GM19468 (cell line): ENCODE measurements at regions not wholly inside any gene's neighbourhood (a gene's known extent, or its start where the extent isn't known, plus 50 kb on each side); places are given as distances from the start of the nearest gene placed in this dataset.

ENCODE experiments used
- ATAC-seq: cut with Tn5 transposase; IDR thresholded peaks from one replicate; pipeline ENCODE4 v1.9.1; 2021; ENCODE audit warnings: mild to moderate bottlenecking, moderate library complexity, moderate number of reproducible peaks; ENCODE audit not compliant: unreplicated experiment; ENCODE audit errors: extremely low read depth

DNA sequence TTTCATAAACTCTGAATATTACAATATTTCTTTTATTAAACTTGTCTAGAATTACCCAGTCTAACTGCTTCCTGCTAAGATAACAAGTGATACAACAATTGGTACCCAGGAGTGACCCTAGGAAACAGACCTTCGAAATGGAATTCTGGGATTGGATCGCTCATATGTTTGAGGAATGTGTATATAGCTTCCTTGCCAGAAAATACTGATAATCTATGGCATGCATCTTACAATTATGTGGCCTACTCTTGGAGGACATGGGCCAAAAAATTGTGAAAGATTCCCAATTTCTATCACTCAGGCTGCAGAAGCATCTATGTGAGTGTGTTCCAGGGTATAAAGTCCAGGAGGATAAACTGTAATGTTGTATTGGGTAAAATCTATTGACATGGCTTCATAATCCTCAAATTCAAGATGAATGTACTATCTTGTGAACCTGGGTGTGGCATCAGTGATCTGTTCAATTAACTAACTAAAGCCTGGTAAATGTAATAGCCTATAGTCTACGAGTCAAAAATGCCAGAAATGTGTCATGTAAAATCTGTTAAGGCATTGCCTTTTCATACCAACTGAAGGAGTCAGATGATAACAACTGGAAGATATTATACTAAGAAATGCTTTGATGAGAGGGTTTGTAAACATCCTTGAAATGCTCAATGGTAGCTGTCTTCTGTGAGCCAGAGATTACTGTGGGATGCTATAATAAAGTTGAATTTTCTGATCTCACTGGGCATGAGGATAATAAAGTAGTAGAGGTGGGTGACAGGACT, 1499.3 kb downstream of the PCDH7 start:
- ATAC-seq: no peak

DNA sequence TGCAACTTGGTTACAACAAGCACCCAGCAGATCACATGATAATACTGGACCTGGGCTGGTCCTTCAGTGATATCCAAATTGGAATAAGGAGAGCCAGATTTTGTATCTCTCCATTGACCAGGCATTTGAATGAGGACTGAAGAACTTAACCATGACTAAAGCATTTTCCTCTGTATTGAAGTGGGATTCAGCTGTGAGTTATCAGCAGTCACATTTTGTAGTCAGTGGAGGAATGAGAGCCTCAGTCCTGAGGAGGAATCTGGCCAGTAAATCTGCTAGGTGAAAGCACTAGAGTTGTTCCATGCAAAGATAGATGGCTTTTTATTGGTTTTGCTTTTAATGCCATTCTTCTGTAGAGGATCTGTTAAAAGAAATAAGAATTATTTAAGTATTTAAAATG, 1506.0 kb downstream of the PCDH7 start:
- ATAC-seq: no peak

DNA sequence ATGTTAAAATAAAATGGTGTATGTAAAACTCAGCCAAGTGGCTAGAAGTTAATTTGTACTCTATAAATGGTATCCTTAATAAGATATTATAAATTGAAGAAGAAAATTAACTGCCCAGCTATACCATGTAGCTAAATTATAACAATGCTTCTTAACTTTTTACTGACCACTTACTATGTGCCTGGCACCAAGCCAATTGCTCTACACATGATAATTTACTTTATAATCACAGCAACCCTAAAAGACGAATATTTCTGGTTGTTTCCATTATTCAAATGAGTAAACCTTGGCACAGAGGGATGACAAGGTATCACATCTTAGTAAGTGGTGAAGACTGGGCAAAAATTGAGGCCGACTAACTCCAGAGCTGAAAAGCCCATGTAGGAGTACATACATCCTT, 1506.6 kb downstream of the PCDH7 start:
- ATAC-seq: no peak

DNA sequence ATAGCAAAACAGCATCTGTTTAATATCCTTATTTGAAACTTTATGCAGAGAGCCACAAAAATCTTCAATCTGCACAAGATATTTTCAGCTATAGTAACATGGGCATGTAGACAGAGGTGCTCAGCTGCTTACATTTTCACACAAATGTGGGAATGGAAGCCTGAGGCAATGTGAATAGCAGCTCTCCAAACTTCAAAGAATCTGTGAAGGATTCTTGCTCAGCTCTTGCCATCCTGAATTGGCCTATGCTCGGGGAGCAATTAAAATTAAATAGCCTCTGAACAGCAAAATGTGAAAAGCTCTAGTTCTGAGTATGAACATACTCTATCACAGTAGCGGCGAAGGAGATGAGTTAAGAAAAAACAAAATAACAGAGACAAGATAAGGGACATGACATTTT, 1523.8 kb downstream of the PCDH7 start:
- ATAC-seq: no peak

DNA sequence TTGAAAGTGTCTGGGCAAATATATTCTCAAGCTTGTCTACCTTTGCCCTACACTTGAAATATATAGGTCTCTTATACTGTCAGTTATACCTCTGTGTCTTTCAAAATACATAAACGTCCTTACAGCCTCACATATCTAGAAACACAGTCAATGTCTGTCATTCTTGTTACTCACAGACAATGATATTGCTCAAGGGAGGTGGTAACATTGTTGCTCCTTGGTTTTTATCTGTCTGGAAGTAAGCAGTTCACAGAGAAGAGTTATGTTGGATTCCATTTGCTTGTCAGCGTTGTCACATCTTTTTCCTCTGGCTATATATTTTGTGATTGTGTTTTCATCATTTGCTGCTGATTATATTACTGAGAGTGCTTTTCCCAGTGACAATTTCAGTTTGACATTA, 1528.9 kb downstream of the PCDH7 start:
- no peak for ATAC-seq

DNA sequence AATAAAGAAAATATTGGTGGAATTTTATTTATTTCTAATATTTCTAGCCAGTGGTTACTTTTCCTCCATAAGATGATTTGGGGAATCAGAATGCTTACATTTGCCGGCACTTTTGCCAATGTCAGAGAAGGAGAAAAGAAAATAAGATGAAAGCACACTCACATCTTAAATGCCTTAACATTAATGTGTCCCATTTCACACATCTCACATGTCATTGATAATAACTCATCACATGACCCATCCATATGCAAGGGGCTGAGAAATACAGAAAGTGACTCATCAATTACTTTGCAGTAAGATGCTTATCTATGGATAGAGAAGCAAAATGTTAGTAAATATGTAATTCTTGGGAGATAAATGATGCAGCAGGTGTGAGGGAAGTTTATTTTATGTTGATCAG, 1531.0 kb downstream of the PCDH7 start:
- no peak for ATAC-seq

DNA sequence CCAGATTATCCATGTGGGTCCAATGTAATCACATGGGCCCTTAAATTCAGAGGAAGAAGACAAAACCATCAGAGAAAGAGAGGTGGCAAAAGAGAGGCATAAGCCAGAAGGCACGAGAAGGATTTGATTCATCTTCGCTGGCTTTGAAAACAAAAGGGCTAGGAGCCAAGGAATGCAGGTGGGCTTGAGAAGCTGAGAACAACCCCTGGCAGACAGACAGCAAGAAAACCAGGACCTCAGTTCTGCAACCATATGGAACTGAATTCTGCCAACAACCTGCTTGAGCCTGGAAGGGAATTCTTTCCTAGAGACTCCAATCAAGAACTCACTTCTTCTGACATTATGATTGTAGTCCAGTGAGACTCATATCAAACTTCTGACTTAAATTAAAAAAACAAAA, 1531.8 kb downstream of the PCDH7 start:
- ATAC-seq: no peak

DNA sequence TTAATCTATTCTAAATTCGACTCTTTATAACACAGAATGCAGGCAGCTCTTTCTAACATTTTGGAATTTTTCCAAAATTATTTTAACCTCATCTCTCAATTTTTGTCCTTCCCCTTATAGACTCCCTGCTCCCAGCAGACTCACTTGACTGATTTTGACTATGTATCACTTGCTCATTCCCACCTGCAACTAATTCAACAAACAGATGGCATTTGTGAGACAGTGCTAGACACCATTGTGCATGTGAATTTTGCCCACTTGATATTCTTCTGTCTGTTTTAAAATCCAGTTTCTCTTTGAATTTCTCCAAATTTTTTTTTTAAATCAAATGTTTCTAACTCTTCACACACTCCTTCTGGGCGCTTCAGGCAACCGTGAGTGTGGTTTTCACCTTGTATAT, 1534.0 kb downstream of the PCDH7 start:
- no peak for ATAC-seq

DNA sequence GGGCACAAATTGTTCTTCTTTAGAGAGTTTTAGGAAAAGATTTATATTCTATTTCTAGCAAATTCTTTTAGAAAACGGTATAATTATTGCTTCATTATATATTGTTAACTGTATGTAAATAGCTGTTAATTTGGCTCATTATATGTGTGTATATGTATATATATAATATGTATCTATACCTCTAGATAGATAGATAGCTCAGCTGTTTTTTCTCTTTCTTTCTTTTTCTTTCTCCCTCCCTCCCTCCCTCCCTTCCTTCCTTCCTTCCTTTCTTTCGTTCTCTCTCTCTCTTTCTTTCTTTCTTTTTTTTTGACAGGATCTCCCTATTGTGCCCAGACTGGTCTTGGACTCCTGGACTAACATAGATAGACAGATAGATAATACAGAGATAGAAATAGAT, 1538.8 kb downstream of the PCDH7 start:
- no peak for ATAC-seq

DNA sequence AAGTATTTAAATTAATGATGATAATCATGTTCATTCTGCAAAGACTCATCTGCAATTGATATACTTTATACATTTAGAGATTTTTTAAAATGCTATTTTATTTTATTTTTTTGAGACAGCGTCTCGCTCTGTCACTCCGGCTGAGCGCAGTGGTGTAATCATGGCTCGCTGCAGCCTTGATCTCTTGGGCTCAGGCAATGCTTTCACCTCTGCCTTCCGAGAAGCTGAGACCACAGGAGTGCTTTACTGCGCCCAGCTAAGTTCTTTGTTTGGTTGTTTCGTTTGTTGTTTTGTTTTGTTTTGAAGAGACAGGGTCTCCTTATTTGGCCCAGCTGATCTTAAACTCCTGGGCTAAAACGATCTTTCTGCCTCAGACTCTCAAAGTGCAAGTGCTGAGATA, 1541.0 kb downstream of the PCDH7 start:
- ATAC-seq: no peak

DNA sequence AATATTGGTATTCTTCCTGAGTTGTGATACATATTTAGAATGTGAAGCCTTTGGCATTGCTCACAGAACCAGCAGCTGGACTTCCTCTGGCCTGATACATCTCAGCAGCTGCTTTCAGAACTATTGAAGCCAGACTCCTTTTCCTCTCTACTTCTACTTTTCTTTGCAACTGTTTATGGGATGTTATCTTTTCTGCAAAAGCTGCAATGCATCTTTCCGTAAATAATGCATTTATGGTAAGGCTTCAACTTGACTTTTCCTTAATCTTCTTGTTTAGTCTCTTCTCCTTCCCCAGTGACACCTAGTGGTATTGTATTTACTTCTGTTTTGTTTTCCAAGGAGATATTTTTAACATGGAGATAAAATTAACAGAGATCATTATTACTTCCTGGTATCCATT, 1548.7 kb downstream of the PCDH7 start:
- ATAC-seq: no peak

DNA sequence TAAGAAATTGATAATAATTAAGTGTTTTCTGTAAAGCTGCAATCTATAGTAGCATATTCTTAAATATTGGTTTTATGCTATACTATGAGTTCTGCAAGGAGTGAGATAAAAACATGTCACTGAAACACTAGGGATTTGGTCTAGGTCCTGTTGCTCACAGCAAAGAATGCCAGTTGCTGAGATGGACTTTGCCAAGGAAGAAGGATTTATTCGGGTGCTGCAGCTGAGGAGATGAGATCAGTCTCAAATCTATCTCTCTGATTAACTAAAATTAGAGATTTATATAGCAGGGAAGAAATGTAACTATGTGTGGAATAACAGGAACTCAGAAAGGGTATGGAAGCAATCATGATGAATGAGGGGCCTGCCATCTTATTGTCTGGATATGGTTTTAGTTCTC, 1569.9 kb downstream of the PCDH7 start:
- ATAC-seq: no peak

DNA sequence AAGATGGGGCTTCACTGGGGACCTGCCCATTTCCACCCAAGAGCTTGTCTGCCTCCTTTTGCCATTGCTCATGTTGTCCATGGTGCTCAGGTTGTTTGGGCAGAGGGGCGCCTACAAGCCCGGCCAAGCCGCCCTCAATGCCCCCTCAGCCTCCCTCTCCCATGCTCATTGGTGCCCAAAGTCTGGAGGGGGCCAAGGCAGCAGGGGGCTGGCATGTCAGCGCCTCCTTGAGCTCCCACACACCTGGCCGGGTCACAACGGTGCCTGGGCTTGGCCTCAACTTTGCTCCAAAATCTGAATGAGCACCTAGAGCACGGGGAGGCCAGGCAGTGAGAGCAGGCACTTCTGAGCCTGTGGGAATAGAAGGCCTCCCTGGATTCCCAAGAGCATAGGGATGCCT, 1598.8 kb downstream of the PCDH7 start:
- no peak for ATAC-seq

DNA sequence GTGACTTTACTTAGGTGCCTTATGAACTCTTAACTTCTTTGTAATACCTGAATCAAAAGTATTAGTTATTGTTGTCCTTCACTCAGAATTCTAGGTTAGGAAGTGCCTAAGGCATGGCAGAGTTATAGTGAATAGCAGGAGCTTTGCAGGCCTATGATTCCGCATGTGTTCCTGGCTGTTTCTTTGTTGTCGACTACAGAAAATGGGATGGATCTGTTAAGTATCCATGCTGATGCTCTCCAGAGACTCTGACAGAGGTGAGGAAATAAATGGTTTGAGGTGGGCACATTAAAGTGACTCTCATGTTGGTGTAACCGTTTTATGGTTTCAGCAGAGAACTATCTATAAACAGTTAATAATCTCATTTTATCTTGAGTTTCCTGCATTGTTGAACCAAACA, 1601.3 kb downstream of the PCDH7 start:
- ATAC-seq: no peak

DNA sequence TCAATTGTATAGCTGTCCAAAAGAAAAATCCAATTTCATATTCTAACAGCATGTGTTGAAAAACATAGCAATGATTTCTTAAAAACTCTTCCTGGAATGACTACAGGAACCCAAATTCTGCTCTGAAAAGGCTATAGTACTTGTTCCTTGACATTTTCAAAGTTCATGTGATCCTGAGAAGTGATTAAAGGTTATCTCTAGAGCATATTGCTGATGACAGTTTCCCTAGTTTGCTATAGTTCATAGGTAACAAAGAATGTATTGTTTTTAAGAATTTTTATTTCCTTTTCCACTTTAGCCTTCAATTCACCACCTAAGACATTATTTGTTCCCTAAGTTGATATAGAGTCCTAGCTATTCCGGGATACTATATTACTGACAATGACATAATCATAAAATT, 1614.6 kb downstream of the PCDH7 start:
- no peak for ATAC-seq

DNA sequence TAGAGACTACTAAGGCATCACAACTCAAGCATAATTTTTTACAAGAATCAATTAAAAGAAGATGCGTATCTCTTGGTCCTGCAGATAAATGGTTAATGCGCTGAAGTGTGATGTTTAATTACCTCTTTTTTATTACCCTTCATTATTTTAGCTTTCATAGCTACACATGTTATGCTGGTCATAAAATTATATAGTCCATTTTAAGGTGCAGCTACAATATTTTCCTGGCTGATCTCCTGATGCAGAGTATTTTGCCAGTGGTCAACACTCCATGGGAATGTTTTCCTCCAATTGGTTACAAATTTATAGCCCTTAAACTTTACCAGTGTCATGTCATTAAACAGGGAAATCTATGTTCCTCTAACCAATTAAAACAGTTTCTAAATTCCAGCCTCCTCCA, 1617.2 kb downstream of the PCDH7 start:
- no peak for ATAC-seq

DNA sequence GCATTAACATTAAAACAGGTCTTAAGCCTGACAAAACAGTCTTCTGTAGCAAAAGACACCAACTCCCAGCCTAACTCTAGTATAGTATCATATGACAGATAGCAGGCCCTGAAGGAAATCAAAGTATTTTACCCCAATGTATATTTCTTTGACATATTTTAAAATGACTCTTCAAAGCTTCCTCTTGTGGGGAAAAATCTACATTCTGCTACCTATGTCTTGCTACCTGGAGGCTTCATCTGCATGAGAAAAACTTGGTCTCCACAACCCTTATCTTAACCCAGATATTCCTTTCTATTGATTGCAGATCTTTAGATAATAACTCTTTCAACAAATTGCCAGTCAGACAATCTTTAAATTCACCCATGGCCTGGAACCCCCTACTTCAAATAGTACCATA, 1620.4 kb downstream of the PCDH7 start:
- no peak for ATAC-seq

DNA sequence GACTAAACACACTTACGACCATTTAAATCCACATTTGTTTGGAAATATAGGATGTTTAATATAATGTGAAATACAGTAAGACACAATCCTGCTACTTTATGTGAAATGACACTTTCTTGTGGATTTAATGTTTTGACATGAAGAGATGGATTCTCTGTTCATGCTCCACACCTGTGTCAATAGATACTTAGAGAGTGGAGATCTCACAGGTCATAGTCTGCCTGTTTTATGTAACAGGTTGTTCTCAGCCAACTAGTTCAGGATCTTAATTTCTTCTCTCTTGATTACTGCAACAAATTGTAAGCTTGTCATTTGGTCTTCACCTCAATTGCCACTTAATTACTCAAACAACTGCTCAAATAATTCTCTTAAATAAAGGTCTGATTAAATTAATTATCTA, 1621.2 kb downstream of the PCDH7 start:
- no peak for ATAC-seq

DNA sequence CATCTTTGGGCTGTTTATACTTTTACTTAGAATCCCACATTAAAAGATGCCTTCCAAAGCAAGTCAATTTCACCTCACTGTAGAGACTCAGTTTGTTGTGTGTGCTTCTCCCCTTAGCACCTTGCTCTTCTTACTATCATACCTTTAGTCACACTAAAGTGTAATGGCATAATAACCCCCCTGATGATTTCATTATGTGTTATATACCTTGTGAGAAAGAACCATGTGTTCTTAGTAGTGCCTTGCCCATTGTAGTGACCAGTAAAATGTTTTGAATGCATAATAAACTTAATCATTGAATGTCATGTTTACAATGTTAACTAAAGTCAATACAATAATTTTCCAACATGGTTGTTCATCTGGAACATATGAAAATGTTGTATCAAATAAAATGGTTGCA, 1621.9 kb downstream of the PCDH7 start:
- no peak for ATAC-seq

DNA sequence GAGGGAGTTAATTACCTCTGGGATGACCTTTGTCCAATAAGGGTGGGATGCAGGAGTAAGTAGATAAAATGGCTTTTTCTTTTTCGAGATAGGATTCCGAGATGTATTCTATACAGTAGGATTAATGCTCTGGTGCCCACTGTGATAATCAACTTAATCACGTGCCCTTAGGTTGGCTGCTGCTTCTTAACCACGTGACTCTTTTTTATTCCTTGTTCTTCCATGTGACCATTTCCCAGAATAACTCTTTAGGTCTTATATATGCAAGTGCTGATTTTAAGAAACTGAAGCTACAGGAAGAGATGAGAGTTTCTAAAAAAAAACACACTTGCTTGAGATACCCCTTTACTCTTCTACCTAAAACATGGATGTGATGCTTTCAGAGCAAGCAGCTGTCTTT, 1628.9 kb downstream of the PCDH7 start:
- ATAC-seq: no peak

DNA sequence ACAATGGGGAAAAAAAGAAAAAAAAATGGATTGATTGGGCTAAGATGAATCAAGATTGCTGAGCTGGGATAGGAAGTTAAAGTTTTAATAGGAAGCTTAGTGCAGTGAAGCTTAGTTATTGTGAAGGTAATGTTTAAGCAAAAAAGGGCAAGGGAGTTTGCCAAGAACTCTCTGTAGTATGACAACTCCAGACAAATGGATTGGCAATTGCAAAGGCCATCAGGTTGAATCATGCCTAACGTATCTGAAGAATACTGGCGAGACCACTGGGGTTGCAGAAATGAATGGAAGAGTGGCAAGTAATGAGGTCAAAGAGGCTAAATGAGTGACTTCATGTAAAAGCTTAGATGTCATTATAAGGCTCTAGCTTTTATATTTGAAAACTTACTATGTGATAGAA, 1654.0 kb downstream of the PCDH7 start:
- no peak for ATAC-seq

DNA sequence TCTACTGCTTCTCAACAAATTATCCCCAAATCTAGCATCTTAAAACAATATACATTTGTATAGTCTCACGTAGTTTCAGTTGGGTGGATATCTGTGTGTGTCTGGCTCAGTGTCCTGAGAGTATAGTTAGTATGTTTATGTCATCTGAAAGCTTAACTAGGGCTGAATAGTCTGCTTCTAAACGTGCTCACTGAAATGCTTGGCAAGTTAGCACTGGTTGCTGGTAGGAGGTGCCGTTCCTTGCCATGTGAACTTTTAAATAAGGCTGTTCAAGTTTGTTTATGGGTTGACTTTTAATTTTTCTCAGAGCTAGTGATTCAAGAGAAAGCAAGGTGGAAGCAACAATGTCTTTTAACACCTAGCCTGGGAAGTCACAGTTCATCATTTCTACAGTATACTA, 1673.6 kb downstream of the PCDH7 start:
- no peak for ATAC-seq

DNA sequence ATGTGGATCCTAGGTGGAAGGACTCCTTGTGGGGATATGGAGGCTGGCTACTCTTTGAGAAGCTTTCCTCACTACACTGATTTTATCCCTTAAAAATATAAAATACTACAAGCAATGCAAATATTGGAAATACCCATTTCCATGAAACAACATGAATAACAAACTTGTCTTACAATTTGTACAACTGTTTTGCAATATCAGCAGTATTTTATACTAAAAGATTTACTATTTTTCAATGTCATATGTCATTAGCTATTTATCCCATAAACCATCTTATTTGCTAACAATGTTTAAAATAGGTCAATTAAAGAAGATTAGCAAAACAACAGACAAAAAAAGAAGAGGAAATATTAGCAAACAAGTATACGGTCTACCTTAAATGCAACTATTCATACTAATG, 1674.1 kb downstream of the PCDH7 start:
- ATAC-seq: no peak
